Liver (tissue), 8 donors: ENCODE measurements at regions not wholly inside any gene's neighbourhood (a gene's known extent, or its start where the extent isn't known, plus 50 kb on each side); places are given as distances from the start of the nearest gene placed in this dataset.

Experiments used
- DNase-seq: peaks from one replicate; pipeline ENCODE4 v3.0.0-alpha.2; 2017; ENCODE audit warnings: low spot score
- H3K27ac ChIP-seq, 2 donors: one replicate each; pipeline ENCODE4 v1.7.0; 2013; ENCODE audit warnings: inconsistent platforms in 2 of 2, low read length in 2 of 2, control low read depth in 1 of 2, low read depth in 1 of 2, mild to moderate bottlenecking in 1 of 2
- H3K27me3 ChIP-seq, 4 donors: one replicate each; pipeline versions ENCODE4 v1.6.1 to v1.7.0; 2013; ENCODE audit warnings: low read length in 3 of 4, inconsistent platforms in 1 of 4, mild to moderate bottlenecking in 1 of 4, moderate library complexity in 1 of 4; ENCODE audit not compliant: control insufficient read depth in 4 of 4, insufficient read depth in 4 of 4
- H3K36me3 ChIP-seq, 4 donors: one replicate each; pipeline versions ENCODE4 v1.6.1 to v1.7.0; 2013; ENCODE audit warnings: low read length in 3 of 4, mild to moderate bottlenecking in 3 of 4, low read depth in 1 of 4, moderate library complexity in 1 of 4; ENCODE audit not compliant: control insufficient read depth in 4 of 4, insufficient read depth in 3 of 4
- H3K4me1 ChIP-seq, 4 donors: one replicate each; pipeline versions ENCODE4 v1.6.1 to v1.7.0; 2013; ENCODE audit warnings: low read length in 3 of 4, mild to moderate bottlenecking in 3 of 4, moderate library complexity in 1 of 4; ENCODE audit not compliant: control insufficient read depth in 4 of 4, insufficient read depth in 4 of 4
- H3K4me3 ChIP-seq, 3 donors: one replicate each; pipeline versions ENCODE4 v1.6.1 to v1.7.0; 2013; ENCODE audit warnings: low read length in 3 of 3, control low read depth in 1 of 3, low read depth in 1 of 3, mild to moderate bottlenecking in 1 of 3
- H3K9ac ChIP-seq, 2 donors: one replicate each; pipeline ENCODE4 v1.7.0; 2013; ENCODE audit warnings: low read length in 2 of 2, mild to moderate bottlenecking in 2 of 2, moderate library complexity in 2 of 2, control low read depth in 1 of 2, low read depth in 1 of 2
- H3K9me3 ChIP-seq, 4 donors: one replicate each; pipeline versions ENCODE4 v1.6.1 to v1.7.0; 2013; ENCODE audit warnings: low read length in 3 of 4; ENCODE audit not compliant: control insufficient read depth in 4 of 4
- EGR1 ChIP-seq, 2 donors: IDR thresholded peaks; 2 replicates each; pipeline ENCODE4 v1.6.1; 2016 to 2018; ENCODE audit warnings: antibody characterized with exemption in 2 of 2, low read depth in 2 of 2
- FOXA1 ChIP-seq: IDR thresholded peaks from 2 replicates; pipeline ENCODE4 v1.6.1; 2016; ENCODE audit warnings: antibody characterized with exemption
- FOXA2 ChIP-seq: IDR thresholded peaks from 2 replicates; pipeline ENCODE4 v1.6.1; 2016; ENCODE audit warnings: antibody characterized with exemption
- GABPA ChIP-seq, 2 donors: IDR thresholded peaks in 1 of 2; conservative IDR thresholded peaks in 1 of 2; 2 replicates each; pipeline ENCODE4 v1.6.1; 2016; ENCODE audit warnings: antibody characterized with exemption in 2 of 2, mild to moderate bottlenecking in 1 of 2, moderate library complexity in 1 of 2
- HNF4A ChIP-seq, 2 donors: conservative IDR thresholded peaks; 2 replicates each; pipeline ENCODE4 v1.6.1; 2016; ENCODE audit warnings: antibody characterized with exemption in 2 of 2, mild to moderate bottlenecking in 2 of 2
- HNF4G ChIP-seq: IDR thresholded peaks from 2 replicates; pipeline ENCODE4 v1.6.1; 2016; ENCODE audit warnings: antibody characterized with exemption
- JUND ChIP-seq, 2 donors: IDR thresholded peaks; 2 replicates each; pipeline ENCODE4 v1.6.1; 2016; ENCODE audit warnings: antibody characterized with exemption in 2 of 2
- NR2F2 ChIP-seq: IDR thresholded peaks from 2 replicates; pipeline ENCODE4 v1.6.1; 2016; ENCODE audit warnings: antibody characterized with exemption
- RAD21 ChIP-seq, 2 donors: IDR thresholded peaks; 2 replicates each; pipeline ENCODE4 v1.6.1; 2016; ENCODE audit warnings: antibody characterized with exemption in 2 of 2, mild to moderate bottlenecking in 2 of 2
- SP1 ChIP-seq: IDR thresholded peaks from 2 replicates; pipeline ENCODE4 v1.6.1; 2018; ENCODE audit warnings: antibody characterized with exemption, mild to moderate bottlenecking
- TAF1 ChIP-seq: conservative IDR thresholded peaks from 2 replicates; pipeline ENCODE4 v1.6.1; 2016; ENCODE audit warnings: antibody characterized with exemption, mild to moderate bottlenecking
- YY1 ChIP-seq: IDR thresholded peaks from 2 replicates; pipeline ENCODE4 v1.6.1; 2016; ENCODE audit warnings: antibody characterized with exemption, mild to moderate bottlenecking
- WGBS: extraction: QIAGEN DNeasy Blood & Tissue Kit; methylation state at CpG from one replicate; pipeline ENCODE4 v1.1.7; 2013; 5-methylcytosine and 5-hydroxymethylcytosine counted together
- TF ChIP-seq, protein P1 (sequence below): IDR thresholded peaks from 2 replicates; pipeline ENCODE4 v1.6.1; 2016; ENCODE audit warnings: antibody characterized with exemption
- TF ChIP-seq, protein P2 (sequence below): fragments of 150-350 bp; IDR thresholded peaks from 2 replicates; pipeline ENCODE4 v1.5.1; 2017; ENCODE audit warnings: improper control_type of control experiment, low read depth, low read length; ENCODE audit not compliant: missing input control
- TF ChIP-seq, protein P3 (sequence below): IDR thresholded peaks from 2 replicates; pipeline ENCODE4 v1.6.1; 2016; ENCODE audit warnings: antibody characterized with exemption
- TF ChIP-seq, protein P4 (sequence below): IDR thresholded peaks from 2 replicates; pipeline ENCODE4 v1.6.1; 2016; ENCODE audit warnings: antibody characterized with exemption
- donor health status: healthy.
- donor health status: healthy.
- donor health status: healthy.
- donor health status: healthy.
- donor health status: healthy.

DNA sequence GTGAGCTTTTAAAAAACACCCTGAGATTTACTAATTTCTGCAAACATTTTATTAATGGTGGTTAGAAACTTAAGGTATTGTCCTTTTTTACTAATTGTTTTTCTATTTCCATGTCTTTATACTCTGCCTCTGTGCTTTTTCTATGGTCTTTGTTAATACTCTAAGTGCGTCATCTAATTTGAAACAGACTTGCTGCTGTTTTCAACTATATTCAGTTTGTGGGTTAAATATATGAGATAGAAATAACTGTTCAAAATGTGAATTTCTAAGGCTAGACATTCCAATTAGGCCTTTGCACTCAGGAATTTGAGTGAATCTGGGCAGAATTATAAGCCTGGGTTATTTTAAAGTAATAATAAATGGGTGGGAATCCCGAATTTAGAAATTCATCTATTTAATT is 82.4 kb upstream of the COL11A1 start:
- Histone ChIP-seq H3K36me3 (no peaks in the 10 kb centered on the region), H3K27me3 (no peaks in the 10 kb centered on the region), H3K9me3 (no peaks in the 10 kb centered on the region), H3K4me3 (no peak overlapping the region), H3K4me1 (no peaks in the 10 kb centered on the region), H3K9ac (no peak overlapping the region), H3K27ac (no peak overlapping the region)
- TF ChIP-seq NR2F2 (no peak), EGR1 (IDR thresholded peaks at IDR 0.05; ENCODE audit: low read depth in 2 of 2) (no peak), GABPA (IDR thresholded peaks at IDR 0.05 in 1 of 2, conservative IDR thresholded peaks at IDR 0.05 in 1 of 2) (no peak), FOXA1 (no peak), HNF4G (no peak), FOXA2 (no peak), RAD21 (IDR thresholded peaks at IDR 0.05) (no peak), YY1 (no peak), JUND (IDR thresholded peaks at IDR 0.05) (no peak), TAF1 (no peak), SP1 (no peak)
- TF ChIP-seq, protein P1, sequence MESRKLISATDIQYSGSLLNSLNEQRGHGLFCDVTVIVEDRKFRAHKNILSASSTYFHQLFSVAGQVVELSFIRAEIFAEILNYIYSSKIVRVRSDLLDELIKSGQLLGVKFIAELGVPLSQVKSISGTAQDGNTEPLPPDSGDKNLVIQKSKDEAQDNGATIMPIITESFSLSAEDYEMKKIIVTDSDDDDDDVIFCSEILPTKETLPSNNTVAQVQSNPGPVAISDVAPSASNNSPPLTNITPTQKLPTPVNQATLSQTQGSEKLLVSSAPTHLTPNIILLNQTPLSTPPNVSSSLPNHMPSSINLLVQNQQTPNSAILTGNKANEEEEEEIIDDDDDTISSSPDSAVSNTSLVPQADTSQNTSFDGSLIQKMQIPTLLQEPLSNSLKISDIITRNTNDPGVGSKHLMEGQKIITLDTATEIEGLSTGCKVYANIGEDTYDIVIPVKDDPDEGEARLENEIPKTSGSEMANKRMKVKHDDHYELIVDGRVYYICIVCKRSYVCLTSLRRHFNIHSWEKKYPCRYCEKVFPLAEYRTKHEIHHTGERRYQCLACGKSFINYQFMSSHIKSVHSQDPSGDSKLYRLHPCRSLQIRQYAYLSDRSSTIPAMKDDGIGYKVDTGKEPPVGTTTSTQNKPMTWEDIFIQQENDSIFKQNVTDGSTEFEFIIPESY = no peak
- TF ChIP-seq, protein P2, sequence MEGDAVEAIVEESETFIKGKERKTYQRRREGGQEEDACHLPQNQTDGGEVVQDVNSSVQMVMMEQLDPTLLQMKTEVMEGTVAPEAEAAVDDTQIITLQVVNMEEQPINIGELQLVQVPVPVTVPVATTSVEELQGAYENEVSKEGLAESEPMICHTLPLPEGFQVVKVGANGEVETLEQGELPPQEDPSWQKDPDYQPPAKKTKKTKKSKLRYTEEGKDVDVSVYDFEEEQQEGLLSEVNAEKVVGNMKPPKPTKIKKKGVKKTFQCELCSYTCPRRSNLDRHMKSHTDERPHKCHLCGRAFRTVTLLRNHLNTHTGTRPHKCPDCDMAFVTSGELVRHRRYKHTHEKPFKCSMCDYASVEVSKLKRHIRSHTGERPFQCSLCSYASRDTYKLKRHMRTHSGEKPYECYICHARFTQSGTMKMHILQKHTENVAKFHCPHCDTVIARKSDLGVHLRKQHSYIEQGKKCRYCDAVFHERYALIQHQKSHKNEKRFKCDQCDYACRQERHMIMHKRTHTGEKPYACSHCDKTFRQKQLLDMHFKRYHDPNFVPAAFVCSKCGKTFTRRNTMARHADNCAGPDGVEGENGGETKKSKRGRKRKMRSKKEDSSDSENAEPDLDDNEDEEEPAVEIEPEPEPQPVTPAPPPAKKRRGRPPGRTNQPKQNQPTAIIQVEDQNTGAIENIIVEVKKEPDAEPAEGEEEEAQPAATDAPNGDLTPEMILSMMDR = no peak
- TF ChIP-seq, protein P3, sequence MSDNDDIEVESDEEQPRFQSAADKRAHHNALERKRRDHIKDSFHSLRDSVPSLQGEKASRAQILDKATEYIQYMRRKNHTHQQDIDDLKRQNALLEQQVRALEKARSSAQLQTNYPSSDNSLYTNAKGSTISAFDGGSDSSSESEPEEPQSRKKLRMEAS = no peak
- DNase-seq = no peak
- 61% methylated on average over 2 of the region's 2 CpGs for WGBS

DNA sequence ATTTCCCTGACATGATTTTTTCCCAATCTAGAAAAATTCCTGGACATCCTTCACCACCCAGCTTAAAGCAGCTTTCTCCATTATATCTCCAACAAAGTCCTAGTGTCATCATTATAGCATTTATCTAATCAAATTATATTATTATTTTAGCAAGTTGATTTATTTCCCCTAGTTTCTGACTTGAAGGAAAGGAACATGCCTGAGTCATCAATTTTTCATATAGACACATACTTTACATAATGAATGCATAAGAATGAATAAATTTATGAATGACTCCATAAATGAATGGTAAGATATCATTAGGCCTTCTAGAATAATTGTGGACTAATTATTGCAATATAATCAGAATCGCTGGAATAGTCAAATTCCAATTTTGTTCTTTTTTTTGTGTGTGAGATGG is 79.4 kb upstream of the COL11A1 start:
- no peak overlapping the region for H3K9ac ChIP-seq
- DNase-seq = no peak
- WGBS = 86% methylated on average over 1 of the region's 1 CpG
- no peaks in the 10 kb centered on the region for H3K27me3 ChIP-seq
- no peak overlapping the region for H3K27ac ChIP-seq
- no peak for TF ChIP-seq EGR1 (IDR thresholded peaks at IDR 0.05; ENCODE audit: low read depth in 2 of 2)
- TF ChIP-seq, protein P4, sequence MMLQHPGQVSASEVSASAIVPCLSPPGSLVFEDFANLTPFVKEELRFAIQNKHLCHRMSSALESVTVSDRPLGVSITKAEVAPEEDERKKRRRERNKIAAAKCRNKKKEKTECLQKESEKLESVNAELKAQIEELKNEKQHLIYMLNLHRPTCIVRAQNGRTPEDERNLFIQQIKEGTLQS = no peak
- no peak for TF ChIP-seq NR2F2
- TF ChIP-seq FOXA1 = no peak
- TF ChIP-seq SP1 = no peak
- TF ChIP-seq, protein P3 = no peak
- no peak for TF ChIP-seq JUND (IDR thresholded peaks at IDR 0.05)
- TF ChIP-seq HNF4A (conservative IDR thresholded peaks at IDR 0.05) = no peak
- TF ChIP-seq, protein P2 = no peak
- TF ChIP-seq YY1 = no peak
- no peak for TF ChIP-seq HNF4G
- no peaks in the 10 kb centered on the region for H3K36me3 ChIP-seq
- H3K9me3 ChIP-seq = no peaks in the 10 kb centered on the region
- no peak overlapping the region for H3K4me3 ChIP-seq
- H3K4me1 ChIP-seq = no peaks in the 10 kb centered on the region
